Endothelial cell of umbilical vein (primary cell): ENCODE measurements at regions not wholly inside any gene's neighbourhood (a gene's known extent, or its start where the extent isn't known, plus 50 kb on each side); places are given as distances from the start of the nearest gene placed in this dataset.

Source experiments
- EZH2 ChIP-seq: IDR thresholded peaks from 2 replicates; pipeline ENCODE4 v1.6.1; 2012; ENCODE audit warnings: borderline replicate concordance, low read depth, mild to moderate bottlenecking, moderate library complexity, low read length, inconsistent platforms; ENCODE audit not compliant: severe bottlenecking
- FOS ChIP-seq: IDR thresholded peaks from 2 replicates; pipeline ENCODE4 v1.6.1; 2011; ENCODE audit warnings: mild to moderate bottlenecking, low read length, moderate library complexity, borderline replicate concordance; ENCODE audit not compliant: insufficient read depth
- GATA2 ChIP-seq: IDR thresholded peaks from 2 replicates; pipeline ENCODE4 v1.7.0; 2011; ENCODE audit warnings: low read depth, mild to moderate bottlenecking, moderate library complexity, mixed read lengths, low read length; ENCODE audit not compliant: insufficient read length, insufficient read depth
- JUN ChIP-seq: IDR thresholded peaks from 2 replicates; pipeline ENCODE4 v1.6.1; 2011; ENCODE audit warnings: borderline replicate concordance, low read depth; ENCODE audit not compliant: insufficient read length, insufficient read depth
- MYC ChIP-seq: IDR thresholded peaks from one replicate; pipeline ENCODE4 v1.6.1; 2011; ENCODE audit warnings: mild to moderate bottlenecking, low read depth, low read length
- POLR2A ChIP-seq: IDR thresholded peaks from 2 replicates; pipeline ENCODE4 v1.6.1; 2012; ENCODE audit warnings: low read depth, mild to moderate bottlenecking, control low read depth, low read length
- POLR2AphosphoS5 ChIP-seq: IDR thresholded peaks from 2 replicates; pipeline ENCODE4 v1.6.1; 2012; ENCODE audit warnings: low read depth, mild to moderate bottlenecking, control low read depth, low read length, moderate library complexity; ENCODE audit not compliant: insufficient read depth
- TF ChIP-seq, protein P1 (sequence below), 2 donors: IDR thresholded peaks; 1 replicate in 1 of 2; 2 replicates in 1 of 2; pipeline ENCODE4 v1.5.1; 2011; ENCODE audit warnings: low read length in 2 of 2, mild to moderate bottlenecking in 2 of 2, moderate library complexity in 2 of 2, control low read depth in 1 of 2, inconsistent platforms in 1 of 2, low read depth in 1 of 2; ENCODE audit not compliant: insufficient read depth in 1 of 2; ENCODE audit errors: extremely low read depth in 1 of 2
- TF ChIP-seq, protein P2 (sequence below): IDR thresholded peaks from 2 replicates; pipeline ENCODE4 v1.6.1; 2011; ENCODE audit not compliant: insufficient read depth, insufficient read length

DNA sequence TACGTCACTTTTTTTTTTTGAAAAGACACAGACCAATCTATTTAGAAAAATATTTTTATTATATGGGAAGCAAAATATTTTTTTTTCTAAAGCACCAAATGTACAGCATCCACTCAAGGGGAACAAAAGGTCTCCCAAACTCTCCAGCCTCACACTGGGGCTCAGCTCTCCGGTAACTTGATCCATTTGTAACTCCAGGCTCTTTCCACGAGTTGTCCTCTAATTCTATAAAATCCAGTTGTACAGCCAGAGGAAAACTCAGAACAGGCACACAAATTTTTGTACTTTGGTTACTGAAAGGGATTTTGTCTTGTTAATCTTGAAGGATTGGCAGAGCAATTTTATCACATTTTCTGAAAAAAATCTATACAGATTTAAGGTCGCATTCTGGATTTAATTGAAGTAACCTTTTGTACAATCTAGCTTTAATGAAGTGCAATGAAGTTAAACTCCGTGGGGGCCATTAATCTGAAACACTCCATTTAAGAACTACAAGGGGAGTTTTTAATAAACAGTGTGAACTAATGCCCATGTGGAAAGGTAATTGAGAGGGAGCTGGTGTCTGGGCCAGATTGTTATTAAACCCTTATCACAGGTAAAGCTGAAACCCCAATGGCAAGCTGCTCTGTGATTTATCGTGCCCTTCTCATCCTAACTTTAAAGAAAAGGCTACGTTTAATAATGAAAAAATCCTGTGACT is 161.2 kb upstream of the FRG1 start:
- TF ChIP-seq, protein P1, sequence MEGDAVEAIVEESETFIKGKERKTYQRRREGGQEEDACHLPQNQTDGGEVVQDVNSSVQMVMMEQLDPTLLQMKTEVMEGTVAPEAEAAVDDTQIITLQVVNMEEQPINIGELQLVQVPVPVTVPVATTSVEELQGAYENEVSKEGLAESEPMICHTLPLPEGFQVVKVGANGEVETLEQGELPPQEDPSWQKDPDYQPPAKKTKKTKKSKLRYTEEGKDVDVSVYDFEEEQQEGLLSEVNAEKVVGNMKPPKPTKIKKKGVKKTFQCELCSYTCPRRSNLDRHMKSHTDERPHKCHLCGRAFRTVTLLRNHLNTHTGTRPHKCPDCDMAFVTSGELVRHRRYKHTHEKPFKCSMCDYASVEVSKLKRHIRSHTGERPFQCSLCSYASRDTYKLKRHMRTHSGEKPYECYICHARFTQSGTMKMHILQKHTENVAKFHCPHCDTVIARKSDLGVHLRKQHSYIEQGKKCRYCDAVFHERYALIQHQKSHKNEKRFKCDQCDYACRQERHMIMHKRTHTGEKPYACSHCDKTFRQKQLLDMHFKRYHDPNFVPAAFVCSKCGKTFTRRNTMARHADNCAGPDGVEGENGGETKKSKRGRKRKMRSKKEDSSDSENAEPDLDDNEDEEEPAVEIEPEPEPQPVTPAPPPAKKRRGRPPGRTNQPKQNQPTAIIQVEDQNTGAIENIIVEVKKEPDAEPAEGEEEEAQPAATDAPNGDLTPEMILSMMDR (IDR thresholded peaks at IDR 0.05; ENCODE audit: extremely low read depth in 1 of 2, insufficient read depth in 1 of 2, low read depth in 1 of 2, low read length in 2 of 2), result no peak
- no peak for TF ChIP-seq POLR2AphosphoS5
- TF ChIP-seq GATA2, result no peak
- TF ChIP-seq MYC, result no peak
- TF ChIP-seq, protein P2, sequence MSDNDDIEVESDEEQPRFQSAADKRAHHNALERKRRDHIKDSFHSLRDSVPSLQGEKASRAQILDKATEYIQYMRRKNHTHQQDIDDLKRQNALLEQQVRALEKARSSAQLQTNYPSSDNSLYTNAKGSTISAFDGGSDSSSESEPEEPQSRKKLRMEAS, result no peak
- no peak for TF ChIP-seq JUN
- no peak for TF ChIP-seq POLR2A
- TF ChIP-seq EZH2, result no peak
- no peak for TF ChIP-seq FOS
